Neuronal stem cell (in vitro differentiated cells): ENCODE measurements at regions not wholly inside any gene's neighbourhood (a gene's known extent, or its start where the extent isn't known, plus 50 kb on each side); places are given as distances from the start of the nearest gene placed in this dataset.

Source experiments
- DNase-seq: peaks from one replicate; pipeline ENCODE4 v3.0.0-alpha.2; 2013; ENCODE audit warnings: low spot score
- H2AFZ ChIP-seq: one replicate; pipeline ENCODE4 v1.6.1; 2013; ENCODE audit warnings: mild to moderate bottlenecking, low read length, inconsistent platforms
- H2AK5ac ChIP-seq: 2 replicates; pipeline ENCODE4 v1.6.1; 2013; ENCODE audit warnings: low read depth, mild to moderate bottlenecking, inconsistent platforms, low read length, moderate library complexity, mixed read lengths
- H2BK120ac ChIP-seq: 2 replicates; pipeline ENCODE4 v1.6.1; 2013; ENCODE audit warnings: low read depth, mild to moderate bottlenecking, inconsistent platforms, low read length, moderate library complexity, mixed read lengths
- H2BK12ac ChIP-seq: one replicate; pipeline ENCODE4 v1.6.1; 2013; ENCODE audit warnings: low read length, inconsistent platforms
- H2BK15ac ChIP-seq: 2 replicates; pipeline ENCODE4 v1.6.1; 2013; ENCODE audit warnings: mild to moderate bottlenecking, low read length, inconsistent platforms, mixed read lengths
- H2BK5ac ChIP-seq: one replicate; pipeline ENCODE4 v1.6.1; 2013; ENCODE audit warnings: inconsistent platforms, mild to moderate bottlenecking, low read length, moderate library complexity
- H3K14ac ChIP-seq: one replicate; pipeline ENCODE4 v1.6.1; 2013; ENCODE audit warnings: low read length, inconsistent platforms
- H3K18ac ChIP-seq: 2 replicates; pipeline ENCODE4 v1.6.1; 2013; ENCODE audit warnings: low read length, inconsistent platforms
- H3K23ac ChIP-seq: 2 replicates; pipeline ENCODE4 v1.6.1; 2013; ENCODE audit warnings: low read depth, mild to moderate bottlenecking, mixed read lengths, low read length, inconsistent platforms; ENCODE audit not compliant: poor library complexity
- H3K27ac ChIP-seq: replicated peaks from 3 replicates; pipeline ENCODE4 v1.5.1; 2013; ENCODE audit warnings: low read length, inconsistent platforms
- H3K27me3 ChIP-seq, 3 experiments: 2 replicates each; pipeline ENCODE4 v1.6.1; 2013; ENCODE audit warnings: low read length in 3 of 3, mild to moderate bottlenecking in 2 of 3, inconsistent platforms in 1 of 3, low read depth in 1 of 3, mixed read lengths in 1 of 3, moderate library complexity in 1 of 3; ENCODE audit not compliant: control insufficient read depth in 3 of 3, insufficient read depth in 3 of 3
- H3K36me3 ChIP-seq, 2 donors: replicated peaks in 1 of 2; 2 replicates each; pipeline ENCODE4 v1.6.1; 2013; ENCODE audit warnings: low read length in 2 of 2; ENCODE audit not compliant: control insufficient read depth in 2 of 2, insufficient read depth in 2 of 2
- H3K4ac ChIP-seq: 2 replicates; pipeline ENCODE4 v1.6.1; 2013; ENCODE audit warnings: inconsistent platforms, mild to moderate bottlenecking, low read length, moderate library complexity
- H3K4me1 ChIP-seq, 2 donors: 1 replicate in 1 of 2; 2 replicates in 1 of 2; pipeline ENCODE4 v1.6.1; 2013; ENCODE audit warnings: low read length in 2 of 2, low read depth in 1 of 2; ENCODE audit not compliant: control insufficient read depth in 2 of 2, insufficient read depth in 1 of 2
- H3K4me2 ChIP-seq: one replicate; pipeline ENCODE4 v1.6.1; 2013; ENCODE audit warnings: mild to moderate bottlenecking, low read length, inconsistent platforms; ENCODE audit not compliant: insufficient read depth, poor library complexity, severe bottlenecking
- H3K4me3 ChIP-seq, 2 donors: 2 replicates each; pipeline ENCODE4 v1.5.1; 2013; ENCODE audit warnings: low read length in 2 of 2, mild to moderate bottlenecking in 2 of 2, inconsistent platforms in 1 of 2, moderate library complexity in 1 of 2
- H3K79me1 ChIP-seq: one replicate; pipeline ENCODE4 v1.6.1; 2013; ENCODE audit warnings: low read depth, mild to moderate bottlenecking, inconsistent platforms, low read length, moderate library complexity
- H3K9ac ChIP-seq: one replicate; pipeline ENCODE4 v1.6.1; 2013; ENCODE audit warnings: mild to moderate bottlenecking, low read depth, low read length, inconsistent platforms; ENCODE audit not compliant: poor library complexity
- H3K9me3 ChIP-seq, 2 donors: replicated peaks in 1 of 2; 2 replicates each; pipeline versions ENCODE3 to v1.6.1; 2013; ENCODE audit warnings: low read length in 2 of 2, mild to moderate bottlenecking in 2 of 2, inconsistent platforms in 1 of 2, low read depth in 1 of 2, mixed read lengths in 1 of 2, moderate library complexity in 1 of 2; ENCODE audit not compliant: control insufficient read depth in 2 of 2, insufficient read depth in 1 of 2
- H4K8ac ChIP-seq: one replicate; pipeline ENCODE4 v1.6.1; 2013; ENCODE audit warnings: low read depth, mild to moderate bottlenecking, inconsistent platforms, low read length, moderate library complexity
- H4K91ac ChIP-seq: one replicate; pipeline ENCODE4 v1.6.1; 2013; ENCODE audit warnings: low read length, low read depth, mild to moderate bottlenecking, inconsistent platforms; ENCODE audit not compliant: poor library complexity
- WGBS, 2 donors: extraction: QIAGEN DNeasy Blood & Tissue Kit; methylation state at CpG; one replicate each; pipeline ENCODE4 v1.1.7; 2013; ENCODE audit warnings: missing lambda C conversion rate in 2 of 2, mixed read lengths in 1 of 2; ENCODE audit not compliant: insufficient read length in 2 of 2, insufficient replicate concordance in 1 of 2; ENCODE audit errors: extremely low coverage in 2 of 2; 5-methylcytosine and 5-hydroxymethylcytosine counted together

DNA sequence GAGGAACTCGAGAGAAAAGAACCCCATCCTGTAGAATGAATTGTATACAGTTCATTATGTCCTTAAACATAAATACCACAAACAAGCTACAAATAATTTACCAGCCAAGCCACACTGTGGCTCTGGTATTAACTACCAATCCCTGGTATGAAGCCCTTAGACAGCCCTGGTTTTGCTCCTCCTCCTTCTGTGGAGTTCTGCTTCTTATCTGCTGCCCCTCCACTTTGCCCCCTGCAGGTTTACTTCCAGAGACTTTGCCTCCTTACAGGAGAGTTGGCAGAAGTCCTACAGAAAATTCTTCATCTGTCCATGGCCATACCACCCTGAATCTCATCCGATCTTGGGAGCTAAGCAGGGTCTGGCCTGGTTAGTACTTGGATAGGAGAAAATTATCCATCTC is 219.8 kb downstream of the ACTL7B start:
- no peaks in the 10 kb centered on the region for H3K9me3 ChIP-seq
- no peak overlapping the region for H2BK12ac ChIP-seq
- H2BK15ac ChIP-seq, result no peak overlapping the region
- H3K9ac ChIP-seq, result no peak overlapping the region
- H2BK5ac ChIP-seq, result no peak overlapping the region
- no peaks in the 10 kb centered on the region for H3K27me3 ChIP-seq
- H3K27ac ChIP-seq, result no peak overlapping the region
- H3K4me1 ChIP-seq, result peaks cover 0 to 2% of the 10 kb centered on the region in 2 donors
- no peak overlapping the region for H2BK120ac ChIP-seq
- no peaks in the 10 kb centered on the region for H3K36me3 ChIP-seq
- no peak overlapping the region for H3K14ac ChIP-seq
- WGBS, 2 donors, result no CpG with 5 or more reads among the region's 2 CpGs
- H2AFZ ChIP-seq, result no peak overlapping the region
- H3K4me3 ChIP-seq, result no peak overlapping the region
- DNase-seq, result no peak
- H3K79me1 ChIP-seq, result no peaks in the 10 kb centered on the region
- no peak overlapping the region for H4K8ac ChIP-seq
- H3K18ac ChIP-seq, result no peak overlapping the region
- H3K4me2 ChIP-seq, result no peak overlapping the region
- H3K23ac ChIP-seq, result no peak overlapping the region
- H4K91ac ChIP-seq, result no peak overlapping the region
- H2AK5ac ChIP-seq, result no peak overlapping the region
- no peak overlapping the region for H3K4ac ChIP-seq

DNA sequence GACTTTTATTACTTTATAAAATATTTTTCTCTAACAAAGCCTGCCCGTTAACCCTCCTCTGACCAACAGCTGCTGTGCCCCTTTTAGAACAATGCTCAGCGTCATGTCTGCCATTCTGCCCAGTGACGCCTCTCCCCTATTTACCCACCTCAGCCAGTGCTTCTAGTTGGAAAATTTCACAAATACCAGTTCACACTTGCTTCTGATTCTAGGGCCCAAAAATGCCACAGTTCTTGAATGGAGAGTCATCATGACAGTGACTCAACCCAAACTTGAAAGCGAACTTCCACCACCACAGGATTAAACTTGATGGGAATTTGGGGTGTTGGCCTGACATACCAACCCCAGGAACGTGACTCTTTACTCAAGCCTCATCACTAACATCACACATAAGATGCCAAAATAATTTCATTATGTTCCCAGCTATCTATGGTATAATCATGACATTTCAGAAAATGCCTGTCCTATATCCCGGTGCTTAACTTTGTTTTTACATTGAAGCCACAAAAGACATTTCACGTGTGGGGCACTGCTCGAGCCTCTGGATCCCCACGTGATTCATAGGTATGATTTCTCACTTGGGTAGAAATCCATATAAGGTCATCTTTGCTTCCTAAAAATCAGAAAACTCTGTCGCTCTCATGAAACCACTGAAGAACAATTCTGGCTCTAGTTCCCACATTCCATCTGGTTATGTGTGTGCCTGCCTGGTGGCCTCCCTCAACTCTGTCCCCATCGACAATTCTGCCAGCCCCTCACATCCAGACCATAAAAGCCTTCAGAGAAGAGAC is 220.9 kb downstream of the ACTL7B start:
- H3K18ac ChIP-seq, result no peak overlapping the region
- H2AFZ ChIP-seq, result no peak overlapping the region
- H3K4me3 ChIP-seq, result no peak overlapping the region
- no CpG with 5 or more reads among the region's 11 CpGs for WGBS, 2 donors
- H4K8ac ChIP-seq, result no peak overlapping the region
- H3K9ac ChIP-seq, result no peak overlapping the region
- H3K4me1 ChIP-seq, result peaks cover 0 to 2% of the 10 kb centered on the region in 2 donors
- H2BK12ac ChIP-seq, result no peak overlapping the region
- H3K27me3 ChIP-seq, result no peaks in the 10 kb centered on the region
- H3K36me3 ChIP-seq, result no peaks in the 10 kb centered on the region
- H3K23ac ChIP-seq, result no peak overlapping the region
- H3K4me2 ChIP-seq, result no peak overlapping the region
- H3K4ac ChIP-seq, result no peak overlapping the region
- H2BK5ac ChIP-seq, result no peak overlapping the region
- H3K14ac ChIP-seq, result no peak overlapping the region
- H4K91ac ChIP-seq, result no peak overlapping the region
- H2BK120ac ChIP-seq, result no peak overlapping the region
- H3K27ac ChIP-seq, result no peak overlapping the region
- H2BK15ac ChIP-seq, result no peak overlapping the region
- DNase-seq, result no peak
- peaks cover 0 to 1% of the 10 kb centered on the region in 2 donors for H3K9me3 ChIP-seq
- H2AK5ac ChIP-seq, result no peak overlapping the region
- H3K79me1 ChIP-seq, result no peaks in the 10 kb centered on the region

DNA sequence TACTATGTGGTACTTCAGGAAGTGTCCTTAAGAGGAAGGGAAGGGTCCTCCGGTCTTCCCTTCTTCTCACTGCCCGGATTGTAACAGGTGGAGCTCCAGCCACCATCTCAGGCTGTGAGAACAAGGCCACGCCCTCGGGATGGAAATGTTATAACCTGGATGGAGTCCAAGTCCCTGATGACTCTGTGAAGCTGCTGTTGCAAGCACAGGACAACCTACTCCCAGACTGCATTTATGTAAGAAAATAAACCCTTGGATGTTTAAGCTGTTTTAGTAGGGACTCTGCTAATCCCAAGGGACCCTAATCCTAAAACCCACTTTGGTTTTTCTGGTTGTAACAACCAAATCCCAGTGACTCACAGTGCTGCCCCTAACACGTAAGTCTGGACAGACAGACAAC is 221.6 kb downstream of the ACTL7B start:
- Histone ChIP-seq H3K4me3 (no peak overlapping the region), H3K27ac (no peak overlapping the region), H2BK12ac (no peak overlapping the region), H3K79me1 (no peaks in the 10 kb centered on the region), H3K4ac (no peak overlapping the region), H3K4me2 (no peak overlapping the region), H2BK15ac (no peak overlapping the region), H3K27me3 (no peaks in the 10 kb centered on the region), H2BK120ac (no peak overlapping the region), H3K18ac (no peak overlapping the region), H2AK5ac (no peak overlapping the region), H3K9me3 (peaks cover 0 to 1% of the 10 kb centered on the region in 2 donors), H3K23ac (no peak overlapping the region), H2BK5ac (no peak overlapping the region), H4K8ac (no peak overlapping the region), H3K4me1 (peaks cover 0 to 2% of the 10 kb centered on the region in 2 donors), H3K36me3 (no peaks in the 10 kb centered on the region), H2AFZ (no peak overlapping the region), H3K9ac (no peak overlapping the region), H3K14ac (no peak overlapping the region), H4K91ac (no peak overlapping the region)
- DNase-seq, result no peak
- WGBS, 2 donors, result no CpG with 5 or more reads among the region's 5 CpGs

DNA sequence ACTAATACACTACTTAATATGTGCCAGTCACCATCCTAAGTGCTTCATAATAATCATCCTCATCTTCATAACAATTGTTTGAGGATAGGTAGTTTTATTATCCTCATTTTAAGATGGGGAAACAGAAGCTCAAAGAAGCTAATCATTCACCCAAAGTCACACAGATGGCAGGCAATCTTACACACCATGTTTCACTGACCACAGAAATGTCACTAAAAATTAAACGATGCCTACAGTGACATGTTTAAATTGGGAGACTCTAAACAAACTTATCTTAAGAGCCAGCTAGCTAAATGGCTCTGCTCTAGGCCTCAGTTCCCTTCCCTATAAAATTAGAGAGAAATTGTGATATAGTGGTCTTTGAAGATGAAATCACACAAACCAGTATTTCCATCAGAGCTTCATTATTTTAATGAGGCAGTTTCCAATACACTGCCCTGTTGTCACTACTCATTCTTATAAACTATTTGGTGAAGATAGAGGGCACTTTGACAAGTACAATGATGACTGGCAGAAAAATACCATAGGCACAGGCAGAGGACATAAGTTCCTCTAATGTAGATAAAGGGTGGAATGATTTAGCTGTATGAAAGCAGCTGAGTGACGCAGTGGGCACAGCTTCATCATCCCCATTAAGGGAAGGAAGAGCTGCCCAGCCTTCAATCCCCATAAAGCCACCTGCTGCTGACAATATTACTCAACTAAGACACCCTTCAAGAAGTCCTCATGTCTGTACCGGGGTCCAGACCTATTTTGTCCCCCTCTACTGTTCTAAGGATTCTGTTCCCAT is 224.1 kb downstream of the ACTL7B start:
- no peak overlapping the region for H3K9ac ChIP-seq
- no peak overlapping the region for H2BK12ac ChIP-seq
- H3K18ac ChIP-seq, result no peak overlapping the region
- no peaks in the 10 kb centered on the region for H3K27me3 ChIP-seq
- H3K4me2 ChIP-seq, result no peak overlapping the region
- H2BK120ac ChIP-seq, result no peak overlapping the region
- H2AFZ ChIP-seq, result no peak overlapping the region
- H2BK5ac ChIP-seq, result no peak overlapping the region
- H3K23ac ChIP-seq, result no peak overlapping the region
- no CpG with 5 or more reads among the region's 3 CpGs for WGBS, 2 donors
- H2BK15ac ChIP-seq, result no peak overlapping the region
- no peaks in the 10 kb centered on the region for H3K36me3 ChIP-seq
- H4K8ac ChIP-seq, result no peak overlapping the region
- peaks cover 0 to 1% of the 10 kb centered on the region in 2 donors for H3K9me3 ChIP-seq
- H3K4me3 ChIP-seq, result no peak overlapping the region
- no peak overlapping the region for H3K14ac ChIP-seq
- no peak overlapping the region for H4K91ac ChIP-seq
- no peak for DNase-seq
- H3K79me1 ChIP-seq, result no peaks in the 10 kb centered on the region
- H3K27ac ChIP-seq, result no peak overlapping the region
- no peaks in the 10 kb centered on the region for H3K4me1 ChIP-seq
- no peak overlapping the region for H2AK5ac ChIP-seq
- no peak overlapping the region for H3K4ac ChIP-seq
